OCI-LY3 (cell line): ENCODE measurements at regions not wholly inside any gene's neighbourhood (a gene's known extent, or its start where the extent isn't known, plus 50 kb on each side); places are given as distances from the start of the nearest gene placed in this dataset.

Experiments
- CTCF ChIP-seq: fragments of 200-600, 300-600 bp; sonication (generic); IDR thresholded peaks from 2 replicates; pipeline ENCODE4 v1.5.1; 2014; ENCODE audit warnings: antibody characterized with exemption, low read length, low read depth
- EZH2phosphoT487 ChIP-seq: fragments of 200-600 bp; shearing (Covaris generic); IDR thresholded peaks from 2 replicates; pipeline ENCODE4 v1.6.1; 2018; ENCODE audit warnings: antibody characterized with exemption, mixed run types, low read depth

DNA sequence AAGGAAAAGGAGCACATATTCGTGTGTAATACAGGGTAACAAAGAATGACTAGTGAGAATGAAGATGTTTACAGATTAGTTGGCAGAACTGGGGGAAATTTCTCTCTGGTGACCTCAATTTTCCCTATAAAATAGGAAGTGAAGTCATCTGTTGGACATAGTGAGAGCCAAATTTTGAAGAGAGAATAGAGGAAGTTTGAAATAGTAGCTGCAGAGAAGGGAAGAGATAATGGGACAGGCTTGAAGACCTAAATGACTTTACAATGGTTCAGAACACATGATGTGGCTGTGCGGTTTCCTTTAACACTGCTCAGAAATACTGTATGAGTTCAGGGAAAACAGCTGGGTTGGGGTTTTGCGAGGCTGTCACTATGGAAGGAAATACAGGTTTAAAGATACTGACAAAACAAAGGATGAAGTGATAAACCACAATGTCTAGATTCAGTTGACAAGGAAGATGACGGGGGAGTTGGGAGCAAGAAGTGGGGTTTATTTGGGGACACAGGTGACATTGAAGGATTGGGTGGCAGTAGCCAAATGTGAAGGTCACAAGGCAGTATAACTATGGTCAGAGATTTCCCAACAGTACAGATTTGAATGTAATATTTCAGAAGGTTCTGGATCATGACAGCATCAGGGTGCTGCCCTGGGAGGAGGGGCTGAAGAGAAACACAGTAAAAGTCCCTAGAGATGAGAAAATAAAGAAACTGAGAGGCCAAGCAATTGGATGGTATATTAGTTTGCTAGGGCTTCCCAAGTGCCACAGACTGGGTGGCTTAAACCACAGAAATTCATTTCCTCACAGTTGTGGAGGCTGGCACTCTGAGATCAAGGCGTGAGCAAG is 82.6 kb upstream of the TANK start:
- TF ChIP-seq CTCF: no peak
- TF ChIP-seq EZH2phosphoT487: no peak
